ENCODE measurements at regions not wholly inside any gene's neighbourhood (a gene's known extent, or its start where the extent isn't known, plus 50 kb on each side); places are given as distances from the start of the nearest gene placed in this dataset. TPM values are rescaled to one million over a fixed set of nuclear protein-coding genes. Genes with fewer than 3 reads are reported as not detected.
A peak's percentile ranks its signal among the peaks of the same experiment; 100 is the strongest.
"Not testable (repeated sequence)": the region's sequence is repeated elsewhere in the genome, so short reads cannot be mapped to it uniquely, and the experiment has no call there.

GRCh38 chr6:106724337-106724736 lies 95.0 kb downstream of the QRSL1 start:
- Histone ChIP-seq H3K4me2 (no peak overlapping the region), H3K79me2 (no peaks in the 10 kb centered on the region), H4K20me1 (ENCODE audit: insufficient read depth, poor library complexity, severe bottlenecking) (no peaks in the 10 kb centered on the region), H3K4me1 (ENCODE audit: insufficient read depth) (peaks cover 7% of the 10 kb centered on the region), H3K36me3 (replicated peaks; ENCODE audit: insufficient read depth, low read depth) (no peaks in the 10 kb centered on the region), H3K9me3 (ENCODE audit: low read depth) (no peaks in the 10 kb centered on the region), H2AFZ (no peak overlapping the region), H3K27me3 (no peaks in the 10 kb centered on the region), H3K9me2 (replicated peaks; ENCODE audit: insufficient read depth) (no peaks in the 10 kb centered on the region), H3K27ac (peak overlapping the region; percentile 9), H3K4me3 (no peak overlapping the region)
- 85% methylated on average over 4 of the region's 4 CpGs for WGBS (ENCODE audit: low lambda C conversion rate, missing lambda C conversion rate)
- DNase-seq (ENCODE audit: low spot score): no peak
- no peak for TF ChIP-seq CTCF (IDR thresholded peaks at IDR 0.05; ENCODE audit: poor library complexity)

DNA sequence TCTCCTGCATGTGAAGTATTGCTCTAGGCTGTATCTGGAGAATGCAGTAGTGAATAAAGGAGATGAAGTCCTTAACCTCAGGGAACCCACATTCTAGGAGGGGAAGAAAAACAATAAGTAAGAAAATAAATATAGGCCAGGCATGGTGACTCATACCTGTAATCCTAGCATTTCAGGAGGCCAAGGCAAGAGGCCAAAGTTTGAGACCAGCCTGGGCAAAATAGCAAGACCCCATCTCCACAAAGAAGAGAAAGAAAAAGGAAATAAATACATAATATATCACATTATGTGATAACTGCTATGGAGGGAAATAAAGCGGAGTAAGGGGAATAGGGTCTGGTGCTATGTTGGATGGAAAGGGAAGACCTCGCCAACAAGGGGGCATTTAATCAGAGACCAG lies 94.0 kb downstream of the QRSL1 start:
- not testable (repeated sequence) for H3K4me2 ChIP-seq; H3K27ac ChIP-seq; DNase-seq (ENCODE audit: low spot score); H4K20me1 ChIP-seq (ENCODE audit: insufficient read depth, poor library complexity, severe bottlenecking); H3K4me3 ChIP-seq; H3K36me3 ChIP-seq (replicated peaks; ENCODE audit: insufficient read depth, low read depth); H2AFZ ChIP-seq; H3K4me1 ChIP-seq (ENCODE audit: insufficient read depth); H3K27me3 ChIP-seq; H3K9me2 ChIP-seq (replicated peaks; ENCODE audit: insufficient read depth); H3K79me2 ChIP-seq; H3K9me3 ChIP-seq (ENCODE audit: low read depth)
- WGBS (ENCODE audit: low lambda C conversion rate, missing lambda C conversion rate): 98% methylated on average over 2 of the region's 2 CpGs

- not testable (repeated sequence) for H3K9me3 ChIP-seq (ENCODE audit: low read depth); H3K27me3 ChIP-seq; H3K9me2 ChIP-seq (replicated peaks; ENCODE audit: insufficient read depth); H3K27ac ChIP-seq; H3K36me3 ChIP-seq (replicated peaks; ENCODE audit: insufficient read depth, low read depth); H3K4me2 ChIP-seq; H4K20me1 ChIP-seq (ENCODE audit: insufficient read depth, poor library complexity, severe bottlenecking); H2AFZ ChIP-seq; H3K4me3 ChIP-seq; H3K79me2 ChIP-seq; H3K4me1 ChIP-seq (ENCODE audit: insufficient read depth)
- peak; percentile 16 for DNase-seq (ENCODE audit: low spot score)
- 47% methylated on average over 3 of the region's 4 CpGs for WGBS (ENCODE audit: low lambda C conversion rate, missing lambda C conversion rate)
Observed at GRCh38 chr6:106721189-106721588, 91.8 kb downstream of the QRSL1 start.

MicroRNA genes in the stretch of these regions (microRNA counts, 767-probe panel; counts per million panel counts)
- not detected for microRNA hsa-miR-587

Small RNA genes lying in the stretch of these regions (microRNA-seq; reads per million reads assigned to microRNA genes)
- not detected for gene MIR587

Small RNA genes lying in the stretch of these regions (small RNA-seq; reads per million reads assigned to genes)
- gene MIR587 (not detected), gene RNU6-117P (not detected)
